Keratinocyte (primary cell): ENCODE measurements at regions not wholly inside any gene's neighbourhood (a gene's known extent, or its start where the extent isn't known, plus 50 kb on each side); places are given as distances from the start of the nearest gene placed in this dataset.

ENCODE experiments used
- EZH2 ChIP-seq: IDR thresholded peaks from one replicate; pipeline ENCODE4 v1.6.1; 2012; ENCODE audit warnings: inconsistent platforms, mild to moderate bottlenecking, low read length, moderate library complexity
- TF ChIP-seq, protein P1 (sequence below), 3 experiments: IDR thresholded peaks in 1 of 3; conservative IDR thresholded peaks in 1 of 3; optimal IDR thresholded peaks in 1 of 3; 2 replicates in 2 of 3; 3 replicates in 1 of 3; pipeline versions ENCODE3 to v1.5.1; 2011; ENCODE audit warnings: low read length in 3 of 3, mild to moderate bottlenecking in 3 of 3, moderate library complexity in 2 of 3, control low read depth in 1 of 3, inconsistent platforms in 1 of 3; ENCODE audit not compliant: insufficient read depth in 2 of 3; ENCODE audit errors: extremely low read depth in 1 of 3

DNA sequence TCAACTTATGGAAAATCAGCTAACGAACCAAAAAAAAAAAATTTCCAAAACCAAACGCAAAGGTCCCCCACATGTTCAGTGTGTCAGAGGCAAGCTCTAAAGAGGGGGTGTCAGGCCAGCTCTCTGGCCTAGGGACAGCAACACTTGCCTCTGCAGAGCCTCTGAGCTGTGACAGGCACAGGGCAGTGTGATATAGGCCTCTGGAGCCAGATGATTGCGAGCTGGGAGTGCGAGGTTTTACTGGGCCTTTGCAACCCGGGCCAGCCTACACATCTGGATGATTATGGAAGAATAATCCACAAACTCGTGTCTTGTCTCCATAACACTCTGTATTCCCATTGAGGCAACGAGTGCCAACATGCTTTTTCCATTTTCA, 67.7 kb upstream of the STC2 start:
- TF ChIP-seq, protein P1, sequence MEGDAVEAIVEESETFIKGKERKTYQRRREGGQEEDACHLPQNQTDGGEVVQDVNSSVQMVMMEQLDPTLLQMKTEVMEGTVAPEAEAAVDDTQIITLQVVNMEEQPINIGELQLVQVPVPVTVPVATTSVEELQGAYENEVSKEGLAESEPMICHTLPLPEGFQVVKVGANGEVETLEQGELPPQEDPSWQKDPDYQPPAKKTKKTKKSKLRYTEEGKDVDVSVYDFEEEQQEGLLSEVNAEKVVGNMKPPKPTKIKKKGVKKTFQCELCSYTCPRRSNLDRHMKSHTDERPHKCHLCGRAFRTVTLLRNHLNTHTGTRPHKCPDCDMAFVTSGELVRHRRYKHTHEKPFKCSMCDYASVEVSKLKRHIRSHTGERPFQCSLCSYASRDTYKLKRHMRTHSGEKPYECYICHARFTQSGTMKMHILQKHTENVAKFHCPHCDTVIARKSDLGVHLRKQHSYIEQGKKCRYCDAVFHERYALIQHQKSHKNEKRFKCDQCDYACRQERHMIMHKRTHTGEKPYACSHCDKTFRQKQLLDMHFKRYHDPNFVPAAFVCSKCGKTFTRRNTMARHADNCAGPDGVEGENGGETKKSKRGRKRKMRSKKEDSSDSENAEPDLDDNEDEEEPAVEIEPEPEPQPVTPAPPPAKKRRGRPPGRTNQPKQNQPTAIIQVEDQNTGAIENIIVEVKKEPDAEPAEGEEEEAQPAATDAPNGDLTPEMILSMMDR (optimal IDR thresholded peaks at IDR 0.05 in 1 of 3, IDR thresholded peaks at IDR 0.05 in 1 of 3, conservative IDR thresholded peaks at IDR 0.05 in 1 of 3; ENCODE audit: extremely low read depth in 1 of 3, insufficient read depth in 2 of 3, low read length in 3 of 3): no peak
- TF ChIP-seq EZH2: no peak
